HCT116 (cell line): ENCODE measurements at regions not wholly inside any gene's neighbourhood (a gene's known extent, or its start where the extent isn't known, plus 50 kb on each side); places are given as distances from the start of the nearest gene placed in this dataset.

Source experiments
- ATAC-seq: fragments of 200-7000 bp; cut with Tn5 transposase; 2 replicates; pipeline ENCODE4 v1.9.1; 2020; ENCODE audit warnings: mild to moderate bottlenecking, moderate library complexity
- BruUV-seq: library from RNA; stranded (reverse); fragments of 400-500 nt; replicated peaks from 2 replicates; lab custom pipeline; 2021; lab: Mats Ljungman, UMichigan
- CTCF ChIA-PET: fragments of 300-600 bp; sonication (Branson Sonifier 250); formaldehyde crosslinking; loops from one replicate; lab custom pipeline; 2021; ENCODE audit warnings: antibody characterized with exemption; lab: Charles Lee
- POLR2A ChIA-PET: fragments of 300-600, 350-600 bp; sonication (Branson Sonifier 250); formaldehyde crosslinking; loops from one replicate; lab custom pipeline; 2021; ENCODE audit warnings: antibody characterized with exemption; lab: Charles Lee
- RAD21 ChIA-PET, 2 experiments: fragments of 300-600 bp; sonication (Branson Sonifier 250); formaldehyde crosslinking; loops; one replicate each; lab custom pipeline; 2023; ENCODE audit warnings: low total read pairs in 2 of 2; ENCODE audit not compliant: uncharacterized antibody in 2 of 2, unreplicated experiment in 2 of 2, low non-redundant PET in 1 of 2; lab: Charles Lee
- DNase-seq: peaks from one replicate; pipeline ENCODE4 v3.0.0-alpha.2; 2010; ENCODE audit warnings: low read depth, low spot score
- H2AFZ ChIP-seq: fragments of 200-600 bp; shearing (Covaris generic), sonication (generic); 2 replicates; pipeline ENCODE4 v1.6.1; 2017; ENCODE audit warnings: low read depth, mixed run types, mixed read lengths, antibody characterized with exemption, low read length; ENCODE audit not compliant: poor library complexity, severe bottlenecking
- H3K27ac ChIP-seq: 2 replicates; pipeline ENCODE4 v1.5.1; 2012; ENCODE audit warnings: low read depth, low read length
- H3K27me3 ChIP-seq: fragments of 200-600 bp; sonication (generic); 2 replicates; pipeline ENCODE4 v1.6.1; 2016; ENCODE audit warnings: mixed run types, low read length, mixed read lengths; ENCODE audit not compliant: insufficient read depth
- H3K36me3 ChIP-seq, 2 experiments: fragments of 200-500 bp in 1 of 2; fragments of 200-600 bp in 1 of 2; sonication (Bioruptor generic) in 1 of 2; sonication (generic) in 1 of 2; 2 replicates each; pipeline versions ENCODE4 v1.5.1 to v1.6.1; 2014 to 2016; ENCODE audit warnings: low read length in 2 of 2, inconsistent platforms in 1 of 2, mixed read lengths in 1 of 2, mixed run types in 1 of 2; ENCODE audit not compliant: insufficient read depth in 2 of 2, control insufficient read depth in 1 of 2
- H3K4me1 ChIP-seq, 2 experiments: fragments of 200-600 bp in 1 of 2; sonication (generic) in 1 of 2; 2 replicates each; pipeline versions ENCODE4 v1.5.1 to v1.6.1; 2012 to 2017; ENCODE audit warnings: low read length in 2 of 2, inconsistent platforms in 1 of 2, mild to moderate bottlenecking in 1 of 2, mixed read lengths in 1 of 2, mixed run types in 1 of 2, moderate library complexity in 1 of 2; ENCODE audit not compliant: insufficient read depth in 2 of 2, control insufficient read depth in 1 of 2
- H3K4me2 ChIP-seq: fragments of 200-600 bp; sonication (generic); 2 replicates; pipeline ENCODE4 v1.6.1; 2017; ENCODE audit warnings: mixed run types, low read length, mixed read lengths
- H3K4me3 ChIP-seq, 2 experiments: fragments of 200-600 bp in 1 of 2; sonication (generic) in 1 of 2; replicated peaks in 1 of 2; 2 replicates each; pipeline ENCODE4 v1.5.1; 2011 to 2016; ENCODE audit warnings: low read length in 2 of 2, control low read depth in 1 of 2, low read depth in 1 of 2, mild to moderate bottlenecking in 1 of 2, mixed read lengths in 1 of 2, mixed run types in 1 of 2
- H3K79me2 ChIP-seq: fragments of 200-600 bp; sonication (generic); 2 replicates; pipeline ENCODE4 v1.6.1; 2017; ENCODE audit warnings: mild to moderate bottlenecking, mixed run types, low read length, moderate library complexity, mixed read lengths; ENCODE audit not compliant: insufficient read depth
- H3K9ac ChIP-seq: fragments of 200-600 bp; sonication (generic); 2 replicates; pipeline ENCODE4 v1.6.1; 2016; ENCODE audit warnings: low read length, mixed read lengths
- H3K9me2 ChIP-seq: fragments of 200-600 bp; sonication (generic), shearing (Covaris generic); 2 replicates; pipeline ENCODE4 v1.6.1; 2017; ENCODE audit warnings: mixed run types, mild to moderate bottlenecking, moderate library complexity; ENCODE audit not compliant: insufficient read depth
- H3K9me3 ChIP-seq, 2 experiments: fragments of 200-500 bp in 1 of 2; fragments of 200-600 bp in 1 of 2; sonication (Bioruptor generic) in 1 of 2; sonication (generic) in 1 of 2; 2 replicates each; pipeline ENCODE4 v1.6.1; 2014 to 2017; ENCODE audit warnings: low read length in 2 of 2, mixed read lengths in 2 of 2, inconsistent platforms in 1 of 2, low read depth in 1 of 2, mild to moderate bottlenecking in 1 of 2, mixed run types in 1 of 2, moderate library complexity in 1 of 2; ENCODE audit not compliant: control insufficient read depth in 1 of 2, insufficient read depth in 1 of 2
- H4K20me1 ChIP-seq: fragments of 200-600 bp; sonication (generic), shearing (Covaris generic); 2 replicates; pipeline ENCODE4 v1.6.1; 2017; ENCODE audit warnings: mixed run types, mild to moderate bottlenecking, moderate library complexity; ENCODE audit not compliant: insufficient read depth
- CBX3 ChIP-seq: IDR thresholded peaks from 2 replicates; pipeline ENCODE4 v1.6.1; 2012; ENCODE audit warnings: low read depth
- CEBPB ChIP-seq: IDR thresholded peaks from 2 replicates; pipeline ENCODE4 v1.6.1; 2012; ENCODE audit warnings: low read depth
- EGR1 ChIP-seq: IDR thresholded peaks from 2 replicates; pipeline ENCODE4 v1.6.1; 2012; ENCODE audit warnings: low read depth
- EZH2 ChIP-seq: fragments of 200-600 bp; sonication (generic); IDR thresholded peaks from 2 replicates; pipeline ENCODE4 v1.6.1; 2017; ENCODE audit warnings: antibody characterized with exemption, mixed run types
- FOSL1 ChIP-seq: IDR thresholded peaks from 2 replicates; pipeline ENCODE4 v1.6.1; 2012; ENCODE audit warnings: low read depth
- JUND ChIP-seq: IDR thresholded peaks from 2 replicates; pipeline ENCODE4 v1.6.1; 2012
- POLR2A ChIP-seq: IDR thresholded peaks from 2 replicates; pipeline ENCODE4 v1.7.0; 2011; ENCODE audit warnings: borderline replicate concordance; ENCODE audit not compliant: insufficient read depth, insufficient read length; ENCODE audit errors: extremely low read depth
- RAD21 ChIP-seq: IDR thresholded peaks from 2 replicates; pipeline ENCODE4 v1.6.1; 2012; ENCODE audit warnings: low read depth, mild to moderate bottlenecking
- SP1 ChIP-seq: IDR thresholded peaks from 2 replicates; pipeline ENCODE4 v1.6.1; 2012; ENCODE audit warnings: low read depth
- TCF7L2 ChIP-seq: IDR thresholded peaks from 2 replicates; pipeline ENCODE4 v1.7.0; 2011; ENCODE audit warnings: borderline replicate concordance, inconsistent platforms; ENCODE audit not compliant: insufficient read depth, insufficient read length; ENCODE audit errors: extremely low read depth
- YY1 ChIP-seq: IDR thresholded peaks from 2 replicates; pipeline ENCODE4 v1.6.1; 2011; ENCODE audit warnings: low read length, low read depth, moderate library complexity, mild to moderate bottlenecking; ENCODE audit not compliant: insufficient replicate concordance; ENCODE audit errors: extremely low read depth
- ZNF274 ChIP-seq: fragments of 200-500 bp; sonication (Bioruptor generic); IDR thresholded peaks from 2 replicates; pipeline ENCODE4 v1.6.1; 2014; ENCODE audit warnings: mild to moderate bottlenecking, low read depth, low read length, inconsistent platforms
- intact Hi-C: fragments of 100-400 bp; cut with micrococcal nuclease; formaldehyde crosslinking; loops from 2 replicates; pipeline ENCODE4 v1.10.0; 2022
- TF ChIP-seq, protein P1 (sequence below): IDR thresholded peaks from 2 replicates; pipeline ENCODE4 v1.6.1; 2012
- TF ChIP-seq, protein P2 (sequence below): IDR thresholded peaks from 2 replicates; pipeline ENCODE4 v1.6.1; 2011; ENCODE audit warnings: mild to moderate bottlenecking, low read length, moderate library complexity; ENCODE audit not compliant: insufficient replicate concordance; ENCODE audit errors: extremely low read depth

DNA sequence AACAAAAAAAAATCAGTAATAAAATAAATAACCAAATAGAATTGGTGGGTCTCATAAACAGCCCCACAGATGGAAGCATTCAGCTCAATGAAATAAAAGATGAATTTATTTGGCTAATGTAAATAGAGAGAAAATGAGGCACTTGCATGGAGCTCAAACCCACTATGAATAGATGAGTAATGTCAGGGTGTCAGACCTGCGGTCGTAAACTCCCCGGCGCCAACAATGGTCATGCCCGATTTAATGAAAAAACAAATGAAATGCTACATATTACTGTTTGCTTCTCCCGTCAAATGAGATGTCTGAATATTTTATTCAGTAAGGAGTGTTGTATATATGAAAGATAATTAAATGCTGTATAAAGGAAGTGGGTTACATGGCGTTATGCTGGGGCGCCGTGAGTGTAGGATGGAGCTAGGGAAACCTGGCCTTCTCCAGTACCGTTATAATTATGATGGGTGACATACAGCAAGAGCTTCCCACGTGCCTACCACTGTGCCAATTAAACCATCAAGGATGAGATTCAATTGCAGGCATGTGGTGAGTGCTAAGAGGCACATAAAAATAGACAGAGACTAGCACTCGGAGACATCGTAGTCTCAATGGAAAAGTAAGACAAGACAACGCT is 648.1 kb downstream of the BCL11B start:
- Histone ChIP-seq H4K20me1 (no peaks in the 10 kb centered on the region), H3K27ac (no peak overlapping the region), H3K9ac (no peak overlapping the region), H3K9me3 (no peaks in the 10 kb centered on the region; a peak in 1 of 4 replicates), H2AFZ (no peak overlapping the region), H3K9me2 (no peaks in the 10 kb centered on the region), H3K36me3 (no peaks in the 10 kb centered on the region), H3K4me2 (no peak overlapping the region), H3K4me3 (no peak overlapping the region), H3K79me2 (no peaks in the 10 kb centered on the region), H3K27me3 (no peaks in the 10 kb centered on the region), H3K4me1 (no peaks in the 10 kb centered on the region)
- TF ChIP-seq, protein P1, sequence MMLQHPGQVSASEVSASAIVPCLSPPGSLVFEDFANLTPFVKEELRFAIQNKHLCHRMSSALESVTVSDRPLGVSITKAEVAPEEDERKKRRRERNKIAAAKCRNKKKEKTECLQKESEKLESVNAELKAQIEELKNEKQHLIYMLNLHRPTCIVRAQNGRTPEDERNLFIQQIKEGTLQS = no peak
- no peak for TF ChIP-seq EZH2
- TF ChIP-seq FOSL1 = no peak
- no peak for TF ChIP-seq JUND
- no peak for TF ChIP-seq RAD21
- TF ChIP-seq EGR1 = no peak
- no peak for TF ChIP-seq TCF7L2
- no peak for TF ChIP-seq POLR2A
- TF ChIP-seq SP1 = no peak
- no peak for TF ChIP-seq ZNF274
- no peak for TF ChIP-seq YY1
- TF ChIP-seq CEBPB = no peak
- TF ChIP-seq, protein P2, sequence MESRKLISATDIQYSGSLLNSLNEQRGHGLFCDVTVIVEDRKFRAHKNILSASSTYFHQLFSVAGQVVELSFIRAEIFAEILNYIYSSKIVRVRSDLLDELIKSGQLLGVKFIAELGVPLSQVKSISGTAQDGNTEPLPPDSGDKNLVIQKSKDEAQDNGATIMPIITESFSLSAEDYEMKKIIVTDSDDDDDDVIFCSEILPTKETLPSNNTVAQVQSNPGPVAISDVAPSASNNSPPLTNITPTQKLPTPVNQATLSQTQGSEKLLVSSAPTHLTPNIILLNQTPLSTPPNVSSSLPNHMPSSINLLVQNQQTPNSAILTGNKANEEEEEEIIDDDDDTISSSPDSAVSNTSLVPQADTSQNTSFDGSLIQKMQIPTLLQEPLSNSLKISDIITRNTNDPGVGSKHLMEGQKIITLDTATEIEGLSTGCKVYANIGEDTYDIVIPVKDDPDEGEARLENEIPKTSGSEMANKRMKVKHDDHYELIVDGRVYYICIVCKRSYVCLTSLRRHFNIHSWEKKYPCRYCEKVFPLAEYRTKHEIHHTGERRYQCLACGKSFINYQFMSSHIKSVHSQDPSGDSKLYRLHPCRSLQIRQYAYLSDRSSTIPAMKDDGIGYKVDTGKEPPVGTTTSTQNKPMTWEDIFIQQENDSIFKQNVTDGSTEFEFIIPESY = no peak
- no peak for TF ChIP-seq CBX3
- ATAC-seq = no peak
- DNase-seq = no peak
- ChIA-PET RAD21 (no interaction called here), POLR2A (no interaction called here), CTCF (no interaction called here)
- intact Hi-C loops = no loop called here
- no TSS peak for BruUV-seq
